ENCODE measurements at regions not wholly inside any gene's neighbourhood (a gene's known extent, or its start where the extent isn't known, plus 50 kb on each side); places are given as distances from the start of the nearest gene placed in this dataset.

DNA sequence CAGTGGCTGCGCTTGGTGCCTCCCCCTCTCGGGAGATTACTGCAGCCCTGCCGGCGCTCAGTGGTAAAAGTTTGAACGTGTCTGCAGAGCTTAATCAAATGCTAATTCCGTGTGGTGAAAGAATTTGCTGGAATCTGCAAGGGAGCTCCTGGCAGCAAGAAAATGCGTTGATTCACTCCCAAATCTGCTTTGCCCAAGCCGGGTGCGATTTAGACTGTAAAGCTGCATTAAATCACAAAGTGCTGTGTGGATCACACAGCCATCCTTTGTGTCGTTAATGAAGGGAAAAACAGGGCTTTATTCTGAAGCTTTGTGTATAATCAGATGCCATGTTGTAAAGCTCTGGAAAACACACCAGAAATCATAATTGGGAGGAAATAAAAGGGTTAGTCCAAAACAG is 444.1 kb downstream of the BCOR start:
- H3K4me1 ChIP-seq (ENCODE audit: insufficient read depth, low read length) = no peaks in the 10 kb centered on the region
- no peaks in the 10 kb centered on the region for H3K36me3 ChIP-seq (ENCODE audit: insufficient read depth, low read length)
- Mint-ChIP-seq H3K9me3 (peaks cover 0 to 2% (median 0%) of the 10 kb centered on the region in 8 donors), H3K4me3 (no peak overlapping the region), H3K27ac (no peak overlapping the region), H3K27me3 (peaks cover 0 to 2% of the 10 kb centered on the region in 2 donors), H3K4me1 (peaks cover 0 to 5% (median 3%) of the 10 kb centered on the region in 4 donors), H3K36me3 (no peaks in the 10 kb centered on the region)
- no peak for DNase-seq
- POLR2A ChIA-PET (ENCODE audit: partially characterized antibody) = no interaction called here
- intact Hi-C loops (cut with micrococcal nuclease) = no loop called here
- no peak overlapping the region for H3K27ac ChIP-seq (ENCODE audit: low read depth, low read length)
- no peak overlapping the region for H3K4me3 ChIP-seq (ENCODE audit: low read length in 2 of 2)
- CTCF ChIA-PET (ENCODE audit: partially characterized antibody) = no interaction called here
- H3K27me3 ChIP-seq (ENCODE audit: insufficient read depth, low read length) = no peaks in the 10 kb centered on the region
- H3K9me3 ChIP-seq (ENCODE audit: control insufficient read depth in 1 of 2, low read length in 2 of 2) = no peaks in the 10 kb centered on the region

DNA sequence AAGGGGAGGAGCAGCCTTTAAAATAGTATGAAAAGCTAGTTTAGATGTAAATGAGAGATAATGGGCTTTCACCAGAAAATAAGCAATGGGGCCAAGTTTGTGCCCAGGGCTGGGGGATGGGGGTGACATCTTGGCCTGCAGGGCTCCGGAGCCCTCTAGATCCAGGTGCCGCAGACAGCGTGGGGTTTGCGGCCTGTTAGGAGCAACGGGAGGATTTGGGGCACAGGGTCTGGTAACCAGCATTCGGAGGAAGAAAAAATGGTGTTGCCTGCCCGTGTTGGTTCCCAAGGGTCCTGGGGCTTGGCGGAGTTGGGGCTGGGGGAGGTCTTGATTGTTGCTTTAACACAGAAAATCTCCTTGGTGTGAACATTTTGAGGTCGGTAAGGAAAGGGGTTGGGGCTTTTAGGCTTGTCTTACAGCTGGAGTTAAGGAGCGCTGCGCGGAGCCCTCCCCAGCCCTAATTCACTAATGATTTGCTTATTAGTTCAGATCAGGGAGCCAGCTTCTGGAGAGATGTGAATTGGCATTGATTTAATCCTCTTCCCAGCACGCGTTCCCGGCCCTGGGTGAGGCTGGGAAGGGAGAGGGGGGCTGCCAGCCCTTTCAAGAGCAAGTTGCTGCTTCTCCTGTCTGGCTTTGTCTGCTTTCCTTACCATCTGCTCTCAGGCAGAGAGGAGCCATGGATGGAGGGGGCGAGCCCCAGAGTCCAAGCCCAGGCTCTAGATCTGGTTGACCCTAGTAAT is 443.4 kb downstream of the BCOR start:
- Histone ChIP-seq H3K27ac (ENCODE audit: low read depth, low read length) (no peak overlapping the region), H3K4me3 (ENCODE audit: low read length in 2 of 2) (no peak overlapping the region), H3K4me1 (ENCODE audit: insufficient read depth, low read length) (no peaks in the 10 kb centered on the region), H3K9me3 (ENCODE audit: control insufficient read depth in 1 of 2, low read length in 2 of 2) (no peaks in the 10 kb centered on the region), H3K27me3 (ENCODE audit: insufficient read depth, low read length) (no peaks in the 10 kb centered on the region), H3K36me3 (ENCODE audit: insufficient read depth, low read length) (no peaks in the 10 kb centered on the region)
- Mint-ChIP-seq H3K27me3 (peaks cover 0 to 2% of the 10 kb centered on the region in 2 donors), H3K4me3 (no peak overlapping the region), H3K4me1 (peaks cover 0 to 5% (median 3%) of the 10 kb centered on the region in 4 donors), H3K9me3 (peaks cover 0 to 2% (median 0%) of the 10 kb centered on the region in 8 donors), H3K27ac (no peak overlapping the region), H3K36me3 (no peaks in the 10 kb centered on the region)
- ChIA-PET POLR2A (ENCODE audit: partially characterized antibody) (no interaction called here), CTCF (ENCODE audit: partially characterized antibody) (no interaction called here)
- DNase-seq = no peak
- intact Hi-C loops (cut with micrococcal nuclease) = no loop called here

DNA sequence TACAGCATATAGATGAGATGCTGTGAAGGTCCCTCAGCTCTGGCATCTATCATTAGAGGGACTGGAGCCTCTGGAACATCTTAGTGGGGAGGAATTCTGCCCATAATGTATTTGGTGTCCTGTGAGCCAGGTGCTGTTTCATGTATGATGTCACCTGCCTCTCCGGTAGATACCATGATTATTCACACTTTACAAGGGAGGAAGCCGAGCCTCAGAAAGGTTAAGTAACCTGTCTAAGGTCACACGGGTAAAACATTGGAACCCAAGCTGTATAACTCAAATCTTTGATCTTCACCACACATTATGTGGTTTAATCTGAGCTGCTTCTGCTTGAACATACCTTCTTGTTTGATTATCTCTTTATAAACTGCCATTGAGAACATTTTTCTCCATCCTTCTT is 442.8 kb downstream of the BCOR start:
- peaks cover 0 to 2% of the 10 kb centered on the region in 2 donors for H3K27me3 Mint-ChIP-seq
- ChIA-PET CTCF (ENCODE audit: partially characterized antibody) (no interaction called here), POLR2A (ENCODE audit: partially characterized antibody) (no interaction called here)
- Histone ChIP-seq H3K4me1 (ENCODE audit: insufficient read depth, low read length) (no peaks in the 10 kb centered on the region), H3K36me3 (ENCODE audit: insufficient read depth, low read length) (no peaks in the 10 kb centered on the region), H3K27ac (ENCODE audit: low read depth, low read length) (no peak overlapping the region), H3K4me3 (ENCODE audit: low read length in 2 of 2) (no peak overlapping the region), H3K27me3 (ENCODE audit: insufficient read depth, low read length) (no peaks in the 10 kb centered on the region), H3K9me3 (ENCODE audit: control insufficient read depth in 1 of 2, low read length in 2 of 2) (no peaks in the 10 kb centered on the region)
- no peak for DNase-seq
- no peaks in the 10 kb centered on the region for H3K36me3 Mint-ChIP-seq
- no peak overlapping the region for H3K27ac Mint-ChIP-seq
- no peak overlapping the region for H3K4me3 Mint-ChIP-seq
- H3K4me1 Mint-ChIP-seq = peaks cover 0 to 5% (median 3%) of the 10 kb centered on the region in 4 donors
- intact Hi-C loops (cut with micrococcal nuclease) = no loop called here
- H3K9me3 Mint-ChIP-seq = peaks cover 0 to 2% (median 0%) of the 10 kb centered on the region in 8 donors

GRCh38 chrX:39661116-39661907 is 436.4 kb downstream of the BCOR start:
- ChIA-PET POLR2A (ENCODE audit: partially characterized antibody) (no interaction called here), CTCF (ENCODE audit: partially characterized antibody) (no interaction called here)
- H3K36me3 ChIP-seq (ENCODE audit: insufficient read depth, low read length) = no peaks in the 10 kb centered on the region
- H3K4me3 ChIP-seq (ENCODE audit: low read length in 2 of 2) = no peak overlapping the region
- DNase-seq = no peak
- no peaks in the 10 kb centered on the region for H3K9me3 Mint-ChIP-seq
- no peaks in the 10 kb centered on the region for H3K36me3 Mint-ChIP-seq
- no peaks in the 10 kb centered on the region for H3K4me1 Mint-ChIP-seq
- no peaks in the 10 kb centered on the region for H3K9me3 ChIP-seq (ENCODE audit: control insufficient read depth in 1 of 2, low read length in 2 of 2)
- no peak overlapping the region for H3K4me3 Mint-ChIP-seq
- no peaks in the 10 kb centered on the region for H3K27me3 Mint-ChIP-seq
- H3K27ac Mint-ChIP-seq = no peak overlapping the region
- H3K27me3 ChIP-seq (ENCODE audit: insufficient read depth, low read length) = no peaks in the 10 kb centered on the region
- H3K4me1 ChIP-seq (ENCODE audit: insufficient read depth, low read length) = no peaks in the 10 kb centered on the region
- intact Hi-C loops (cut with micrococcal nuclease) = no loop called here
- H3K27ac ChIP-seq (ENCODE audit: low read depth, low read length) = no peak overlapping the region

DNA sequence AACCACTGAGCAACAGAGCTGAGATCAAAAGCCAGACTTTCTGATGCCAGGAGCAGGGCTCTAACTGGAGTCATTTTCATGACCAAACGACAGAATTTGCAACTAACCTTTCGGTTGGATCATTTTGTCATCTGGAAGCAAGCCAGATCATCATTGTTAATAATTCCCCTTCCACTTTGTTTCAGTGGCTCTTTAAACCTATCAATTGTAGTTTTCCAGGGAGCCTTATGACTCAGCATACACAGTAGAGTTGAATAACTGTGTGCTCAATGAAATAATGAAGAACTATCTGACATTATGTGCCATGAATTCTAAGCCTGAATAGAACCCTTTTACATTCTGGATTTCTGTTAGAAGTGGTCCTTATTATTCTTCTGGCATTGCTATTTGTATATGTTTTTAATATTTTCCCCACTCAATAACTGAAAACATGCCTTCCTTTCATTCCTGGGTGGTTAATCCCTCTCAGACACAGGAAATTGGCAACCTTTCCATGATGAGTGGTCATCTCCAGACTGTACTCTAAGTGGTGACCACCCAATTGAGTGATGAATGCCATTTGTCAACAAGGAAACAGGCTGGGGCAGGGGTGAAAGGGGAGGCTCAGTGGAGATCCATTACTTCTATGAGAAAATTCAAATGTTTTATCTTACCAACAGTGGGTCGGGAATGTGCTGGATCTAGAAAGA is 431.8 kb downstream of the BCOR start:
- intact Hi-C loops (cut with micrococcal nuclease) = no loop called here
- H3K27ac ChIP-seq (ENCODE audit: low read depth, low read length) = no peak overlapping the region
- H3K9me3 ChIP-seq (ENCODE audit: control insufficient read depth in 1 of 2, low read length in 2 of 2) = no peaks in the 10 kb centered on the region
- no peak overlapping the region for H3K4me3 ChIP-seq (ENCODE audit: low read length in 2 of 2)
- Mint-ChIP-seq H3K27me3 (no peaks in the 10 kb centered on the region), H3K9me3 (no peaks in the 10 kb centered on the region), H3K36me3 (no peaks in the 10 kb centered on the region), H3K27ac (no peak overlapping the region), H3K4me1 (no peaks in the 10 kb centered on the region), H3K4me3 (no peak overlapping the region)
- ChIA-PET POLR2A (ENCODE audit: partially characterized antibody) (no interaction called here), CTCF (ENCODE audit: partially characterized antibody) (no interaction called here)
- H3K4me1 ChIP-seq (ENCODE audit: insufficient read depth, low read length) = no peaks in the 10 kb centered on the region
- H3K36me3 ChIP-seq (ENCODE audit: insufficient read depth, low read length) = no peaks in the 10 kb centered on the region
- H3K27me3 ChIP-seq (ENCODE audit: insufficient read depth, low read length) = no peaks in the 10 kb centered on the region
- no peak for DNase-seq

DNA sequence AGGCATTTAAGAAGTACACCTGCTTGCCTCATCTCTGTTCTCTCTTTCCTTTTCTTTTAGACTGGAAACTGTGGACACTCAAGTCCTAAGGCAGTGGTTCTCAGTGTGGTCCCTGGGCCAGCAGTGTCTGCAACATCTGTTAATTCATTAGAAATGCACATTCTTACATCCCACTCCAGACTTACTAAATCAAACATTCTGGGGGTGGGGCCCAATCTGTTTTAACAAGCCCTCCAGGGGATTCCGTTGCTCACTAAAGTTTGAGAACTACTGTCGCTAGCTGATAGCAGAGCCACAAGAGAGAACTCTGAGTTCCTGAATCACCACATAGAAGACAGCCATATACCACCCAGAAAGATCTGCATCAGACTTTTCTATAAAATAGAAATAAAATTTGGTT is 430.6 kb downstream of the BCOR start:
- H3K4me1 ChIP-seq (ENCODE audit: insufficient read depth, low read length) = no peaks in the 10 kb centered on the region
- intact Hi-C loops (cut with micrococcal nuclease) = no loop called here
- ChIA-PET CTCF (ENCODE audit: partially characterized antibody) (no interaction called here), POLR2A (ENCODE audit: partially characterized antibody) (no interaction called here)
- no peak overlapping the region for H3K27ac ChIP-seq (ENCODE audit: low read depth, low read length)
- H3K9me3 Mint-ChIP-seq = peaks cover 0 to under 1% (median 0%) of the 10 kb centered on the region in 8 donors
- H3K27ac Mint-ChIP-seq = no peak overlapping the region
- H3K4me3 ChIP-seq (ENCODE audit: low read length in 2 of 2) = no peak overlapping the region
- H3K36me3 Mint-ChIP-seq = no peaks in the 10 kb centered on the region
- H3K27me3 ChIP-seq (ENCODE audit: insufficient read depth, low read length) = no peaks in the 10 kb centered on the region
- no peak for DNase-seq
- H3K27me3 Mint-ChIP-seq = no peaks in the 10 kb centered on the region
- H3K4me1 Mint-ChIP-seq = no peaks in the 10 kb centered on the region
- H3K4me3 Mint-ChIP-seq = no peak overlapping the region
- no peaks in the 10 kb centered on the region for H3K9me3 ChIP-seq (ENCODE audit: control insufficient read depth in 1 of 2, low read length in 2 of 2)
- H3K36me3 ChIP-seq (ENCODE audit: insufficient read depth, low read length) = no peaks in the 10 kb centered on the region

DNA sequence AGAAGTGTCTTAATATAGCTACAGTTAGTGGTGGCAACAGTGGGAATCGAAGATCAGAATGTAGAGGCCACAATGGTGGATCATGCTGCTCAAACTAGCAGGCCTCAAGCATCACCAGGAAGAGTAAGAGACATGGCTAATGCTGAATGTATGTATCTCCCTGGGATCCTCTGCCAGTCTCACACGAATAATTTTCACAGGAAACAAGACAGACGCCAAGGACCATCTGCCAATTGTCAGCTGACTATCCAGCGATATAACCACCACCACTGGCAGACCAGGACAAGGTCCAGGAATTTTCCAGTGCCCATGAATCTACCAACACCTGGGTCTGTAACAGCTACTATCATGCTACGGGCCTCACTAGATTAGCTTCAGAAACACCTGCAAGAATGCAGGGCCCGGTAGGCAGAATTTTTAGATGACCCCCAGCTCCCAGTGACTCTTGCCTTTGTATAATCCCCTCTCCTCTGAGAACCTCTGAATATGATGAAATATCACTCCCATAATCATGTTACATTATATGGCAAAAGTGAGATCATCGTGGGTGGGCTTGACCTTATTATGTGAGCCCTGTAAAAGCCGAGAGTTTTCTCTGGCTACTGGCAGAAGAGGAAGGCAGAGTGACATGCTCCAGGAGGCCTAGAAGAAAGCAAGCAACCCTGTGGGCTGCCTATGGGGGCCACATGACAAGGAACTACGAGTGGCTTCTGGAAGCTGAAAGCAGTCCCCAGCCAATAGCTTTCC is 429.8 kb downstream of the BCOR start:
- no peaks in the 10 kb centered on the region for H3K9me3 ChIP-seq (ENCODE audit: control insufficient read depth in 1 of 2, low read length in 2 of 2)
- no peak overlapping the region for H3K27ac ChIP-seq (ENCODE audit: low read depth, low read length)
- Mint-ChIP-seq H3K36me3 (no peaks in the 10 kb centered on the region), H3K27ac (no peak overlapping the region), H3K4me1 (no peaks in the 10 kb centered on the region), H3K27me3 (peaks cover 0 to 4% of the 10 kb centered on the region in 2 donors), H3K9me3 (peaks cover 0 to 2% (median 0%) of the 10 kb centered on the region in 8 donors), H3K4me3 (no peak overlapping the region)
- CTCF ChIA-PET (ENCODE audit: partially characterized antibody) = no interaction called here
- no peaks in the 10 kb centered on the region for H3K27me3 ChIP-seq (ENCODE audit: insufficient read depth, low read length)
- H3K4me3 ChIP-seq (ENCODE audit: low read length in 2 of 2) = no peak overlapping the region
- H3K36me3 ChIP-seq (ENCODE audit: insufficient read depth, low read length) = no peaks in the 10 kb centered on the region
- POLR2A ChIA-PET (ENCODE audit: partially characterized antibody) = no interaction called here
- intact Hi-C loops (cut with micrococcal nuclease) = no loop called here
- no peak for DNase-seq
- no peaks in the 10 kb centered on the region for H3K4me1 ChIP-seq (ENCODE audit: insufficient read depth, low read length)

Measured in CD4-positive, alpha-beta memory T cell (primary cell).